ENCODE measurements at regions not wholly inside any gene's neighbourhood (a gene's known extent, or its start where the extent isn't known, plus 50 kb on each side); places are given as distances from the start of the nearest gene placed in this dataset.

DNA sequence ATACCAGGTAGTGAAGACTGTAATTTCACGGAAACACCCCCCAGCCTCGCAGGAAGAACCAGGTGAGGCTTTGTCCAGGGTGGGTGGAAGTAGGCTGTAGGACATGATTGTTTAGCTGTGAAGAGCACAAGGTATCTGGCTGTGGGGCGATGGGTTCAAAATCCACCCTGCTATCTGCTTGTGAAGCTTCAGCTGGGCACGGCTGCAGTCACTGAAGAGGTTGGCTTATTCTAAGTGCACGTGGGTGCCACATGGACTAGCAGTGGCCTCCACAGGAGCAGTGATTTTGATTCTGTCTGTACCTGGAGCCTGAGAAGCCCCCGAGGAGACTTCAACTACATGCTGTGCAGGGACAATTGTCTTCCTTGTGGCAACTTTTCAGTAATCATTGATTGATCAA, 254.1 kb downstream of the FGF9 start:
- TF ChIP-seq, protein P1, sequence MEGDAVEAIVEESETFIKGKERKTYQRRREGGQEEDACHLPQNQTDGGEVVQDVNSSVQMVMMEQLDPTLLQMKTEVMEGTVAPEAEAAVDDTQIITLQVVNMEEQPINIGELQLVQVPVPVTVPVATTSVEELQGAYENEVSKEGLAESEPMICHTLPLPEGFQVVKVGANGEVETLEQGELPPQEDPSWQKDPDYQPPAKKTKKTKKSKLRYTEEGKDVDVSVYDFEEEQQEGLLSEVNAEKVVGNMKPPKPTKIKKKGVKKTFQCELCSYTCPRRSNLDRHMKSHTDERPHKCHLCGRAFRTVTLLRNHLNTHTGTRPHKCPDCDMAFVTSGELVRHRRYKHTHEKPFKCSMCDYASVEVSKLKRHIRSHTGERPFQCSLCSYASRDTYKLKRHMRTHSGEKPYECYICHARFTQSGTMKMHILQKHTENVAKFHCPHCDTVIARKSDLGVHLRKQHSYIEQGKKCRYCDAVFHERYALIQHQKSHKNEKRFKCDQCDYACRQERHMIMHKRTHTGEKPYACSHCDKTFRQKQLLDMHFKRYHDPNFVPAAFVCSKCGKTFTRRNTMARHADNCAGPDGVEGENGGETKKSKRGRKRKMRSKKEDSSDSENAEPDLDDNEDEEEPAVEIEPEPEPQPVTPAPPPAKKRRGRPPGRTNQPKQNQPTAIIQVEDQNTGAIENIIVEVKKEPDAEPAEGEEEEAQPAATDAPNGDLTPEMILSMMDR (IDR thresholded peaks at IDR 0.05) = no peak
- no peak for TF ChIP-seq ZFX (IDR thresholded peaks at IDR 0.05; ENCODE audit: borderline replicate concordance)

Data from 22Rv1 (cell line).